ENCODE measurements at regions not wholly inside any gene's neighbourhood (a gene's known extent, or its start where the extent isn't known, plus 50 kb on each side); places are given as distances from the start of the nearest gene placed in this dataset.

- intact Hi-C loops (cut with DNase I), result no loop called here
- TF ChIP-seq, protein P1, sequence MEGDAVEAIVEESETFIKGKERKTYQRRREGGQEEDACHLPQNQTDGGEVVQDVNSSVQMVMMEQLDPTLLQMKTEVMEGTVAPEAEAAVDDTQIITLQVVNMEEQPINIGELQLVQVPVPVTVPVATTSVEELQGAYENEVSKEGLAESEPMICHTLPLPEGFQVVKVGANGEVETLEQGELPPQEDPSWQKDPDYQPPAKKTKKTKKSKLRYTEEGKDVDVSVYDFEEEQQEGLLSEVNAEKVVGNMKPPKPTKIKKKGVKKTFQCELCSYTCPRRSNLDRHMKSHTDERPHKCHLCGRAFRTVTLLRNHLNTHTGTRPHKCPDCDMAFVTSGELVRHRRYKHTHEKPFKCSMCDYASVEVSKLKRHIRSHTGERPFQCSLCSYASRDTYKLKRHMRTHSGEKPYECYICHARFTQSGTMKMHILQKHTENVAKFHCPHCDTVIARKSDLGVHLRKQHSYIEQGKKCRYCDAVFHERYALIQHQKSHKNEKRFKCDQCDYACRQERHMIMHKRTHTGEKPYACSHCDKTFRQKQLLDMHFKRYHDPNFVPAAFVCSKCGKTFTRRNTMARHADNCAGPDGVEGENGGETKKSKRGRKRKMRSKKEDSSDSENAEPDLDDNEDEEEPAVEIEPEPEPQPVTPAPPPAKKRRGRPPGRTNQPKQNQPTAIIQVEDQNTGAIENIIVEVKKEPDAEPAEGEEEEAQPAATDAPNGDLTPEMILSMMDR (IDR thresholded peaks at IDR 0.05), result no peak
- DNase-seq, result no peak
- no peak for ATAC-seq
- 64 to 66% methylated on average over 4 of the region's 4 CpGs for WGBS, 2 donors
- Histone ChIP-seq H3K27me3 (no peaks in the 10 kb centered on the region), H3K4me3 (no peak overlapping the region), H3K27ac (no peak overlapping the region), H3K4me1 (no peaks in the 10 kb centered on the region), H3K36me3 (no peaks in the 10 kb centered on the region), H3K9me3 (peaks cover 0 to 5% (median 0%) of the 10 kb centered on the region in 11 donors)
Measured at GRCh38 chr6:95660544-95660943, 83.2 kb downstream of the MANEA start.

- DNase-seq, result peak in 1 of 2 donors; percentile 8
- 92% methylated on average over 26 of the region's 26 CpGs for WGBS, 2 donors
- no peaks in the 10 kb centered on the region for H3K27me3 ChIP-seq
- H3K4me3 ChIP-seq, result no peak overlapping the region
- no peak for ATAC-seq
- H3K4me1 ChIP-seq, result no peaks in the 10 kb centered on the region
- no peak overlapping the region for H3K27ac ChIP-seq
- H3K9me3 ChIP-seq, result peaks cover 0 to 5% (median 0%) of the 10 kb centered on the region in 11 donors
- intact Hi-C loops (cut with DNase I), result no loop called here
- TF ChIP-seq, protein P1 (IDR thresholded peaks at IDR 0.05), result no peak
- H3K36me3 ChIP-seq, result no peaks in the 10 kb centered on the region
Measured at GRCh38 chr6:95670011-95670463, 92.7 kb downstream of the MANEA start.

DNA sequence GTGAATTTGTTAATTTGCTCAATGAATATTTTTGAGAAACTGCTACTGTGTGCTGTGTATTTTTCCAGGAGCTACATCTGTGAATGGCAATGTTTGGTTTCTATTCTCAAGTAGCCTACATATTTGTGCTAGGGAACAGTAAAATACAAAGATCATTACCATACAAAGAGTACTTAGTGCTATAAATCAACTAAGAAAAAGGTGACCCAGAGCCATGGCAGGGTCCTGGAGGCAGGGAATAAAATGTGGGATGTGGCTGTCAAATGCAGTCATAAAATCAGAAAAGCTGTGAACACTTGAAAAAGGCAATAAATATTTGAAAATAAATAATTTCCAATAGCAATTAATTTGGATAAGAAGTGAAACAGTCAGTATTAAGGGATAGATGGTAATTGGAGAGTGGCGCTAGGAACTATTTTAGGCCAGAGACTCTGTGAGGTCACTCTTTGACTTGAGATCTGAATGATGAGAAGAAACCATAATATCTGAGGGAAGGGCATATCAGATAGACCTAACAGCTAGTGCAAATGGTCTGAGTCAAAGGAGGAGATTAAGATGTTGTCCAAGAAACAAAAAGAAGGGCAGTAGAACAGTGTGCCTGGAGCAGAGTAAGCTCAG lies 98.8 kb downstream of the MANEA start:
- intact Hi-C loops (cut with DNase I), result no loop called here
- H3K27ac ChIP-seq, result no peak overlapping the region
- DNase-seq (no peak), ATAC-seq (no peak)
- 90 to 91% methylated on average over 1 of the region's 1 CpG for WGBS, 2 donors
- H3K36me3 ChIP-seq, result no peaks in the 10 kb centered on the region
- H3K4me3 ChIP-seq, result no peak overlapping the region
- no peaks in the 10 kb centered on the region for H3K9me3 ChIP-seq
- TF ChIP-seq, protein P1 (IDR thresholded peaks at IDR 0.05), result no peak
- no peaks in the 10 kb centered on the region for H3K27me3 ChIP-seq
- H3K4me1 ChIP-seq, result no peaks in the 10 kb centered on the region

- Histone ChIP-seq H3K27ac (no peak overlapping the region), H3K9me3 (no peaks in the 10 kb centered on the region), H3K36me3 (no peaks in the 10 kb centered on the region), H3K4me1 (peaks cover 0 to 13% (median 0%) of the 10 kb centered on the region in 9 donors), H3K27me3 (no peaks in the 10 kb centered on the region), H3K4me3 (no peak overlapping the region)
- WGBS, 2 donors, result 85% methylated on average over 3 of the region's 3 CpGs
- TF ChIP-seq, protein P1 (IDR thresholded peaks at IDR 0.05), result no peak
- no peak for DNase-seq
- no peak for ATAC-seq
- intact Hi-C loops (cut with DNase I), result no loop called here
Measured at GRCh38 chr6:95679981-95680380, 102.6 kb downstream of the MANEA start.

All from heart right ventricle (tissue), 16 donors.